Neural progenitor cell (in vitro differentiated cells): ENCODE measurements at regions not wholly inside any gene's neighbourhood (a gene's known extent, or its start where the extent isn't known, plus 50 kb on each side); places are given as distances from the start of the nearest gene placed in this dataset.

ENCODE experiments used
- DNase-seq: peaks from one replicate; pipeline ENCODE4 v3.0.0-alpha.2; 2016; ENCODE audit warnings: low spot score
- H2AFZ ChIP-seq: fragments of 200-600 bp; sonication (generic); replicated peaks from 2 replicates; pipeline ENCODE4 v1.6.1; 2016; ENCODE audit warnings: antibody characterized with exemption
- H3F3A ChIP-seq: fragments of 200-600 bp; sonication (generic); 2 replicates; pipeline ENCODE4 v1.6.1; 2016; ENCODE audit warnings: antibody characterized with exemption, low read depth
- H3K27ac ChIP-seq: fragments of 200-600 bp; sonication (generic); 2 replicates; pipeline ENCODE4 v1.5.1; 2016; ENCODE audit warnings: mild to moderate bottlenecking
- H3K27me3 ChIP-seq: fragments of 200-600 bp; sonication (generic); 2 replicates; pipeline ENCODE4 v1.6.1; 2016; ENCODE audit warnings: mild to moderate bottlenecking, moderate library complexity
- H3K36me3 ChIP-seq: fragments of 200-600 bp; sonication (generic); 2 replicates; pipeline ENCODE4 v1.5.1; 2016
- H3K4me1 ChIP-seq: fragments of 200-600 bp; sonication (generic); 2 replicates; pipeline ENCODE4 v1.6.1; 2016; ENCODE audit warnings: mixed run types
- H3K4me2 ChIP-seq: fragments of 200-600 bp; sonication (generic); 2 replicates; pipeline ENCODE4 v1.6.1; 2016
- H3K4me3 ChIP-seq: fragments of 200-600 bp; sonication (generic); 2 replicates; pipeline ENCODE4 v1.5.1; 2016
- H3K79me2 ChIP-seq: fragments of 200-600 bp; sonication (generic); 2 replicates; pipeline ENCODE4 v1.6.1; 2016; ENCODE audit warnings: low read depth
- H3K9ac ChIP-seq: fragments of 200-600 bp; sonication (generic); 2 replicates; pipeline ENCODE4 v1.6.1; 2016
- H3K9me3 ChIP-seq: fragments of 200-600 bp; sonication (generic); 2 replicates; pipeline ENCODE4 v1.5.1; 2016; ENCODE audit warnings: low read depth
- H4K20me1 ChIP-seq: fragments of 200-600 bp; sonication (generic); 2 replicates; pipeline ENCODE4 v1.6.1; 2016; ENCODE audit warnings: low read depth
- H3K27ac Mint-ChIP-seq: 3 replicates; pipeline ENCODE4 v1.8.0; 2021; ENCODE audit warnings: mixed read lengths
- H3K27me3 Mint-ChIP-seq: 2 replicates; pipeline ENCODE4 v1.8.0; 2022; ENCODE audit warnings: low read depth, mild to moderate bottlenecking, inconsistent platforms, moderate library complexity, mixed read lengths; ENCODE audit not compliant: insufficient read depth
- H3K36me3 Mint-ChIP-seq: 3 replicates; pipeline ENCODE4 v1.8.0; 2021; ENCODE audit warnings: mixed read lengths
- H3K4me1 Mint-ChIP-seq: 3 replicates; pipeline ENCODE4 v1.8.0; 2021; ENCODE audit warnings: mixed read lengths
- H3K4me3 Mint-ChIP-seq: 3 replicates; pipeline ENCODE4 v1.8.0; 2021; ENCODE audit warnings: mild to moderate bottlenecking, moderate library complexity, mixed read lengths
- H3K9me3 Mint-ChIP-seq: 3 replicates; pipeline ENCODE4 v1.8.0; 2020; ENCODE audit warnings: mixed read lengths
- EZH2 ChIP-seq: fragments of 200-600 bp; sonication (generic); IDR thresholded peaks from 2 replicates; pipeline ENCODE4 v1.6.1; 2017; ENCODE audit warnings: antibody characterized with exemption, mild to moderate bottlenecking, moderate library complexity
- EZH2phosphoT487 ChIP-seq: fragments of 200-600 bp; sonication (generic); IDR thresholded peaks from 2 replicates; pipeline ENCODE4 v1.6.1; 2017; ENCODE audit warnings: antibody characterized with exemption
- TF ChIP-seq, protein P1 (sequence below): fragments of 200-600 bp; sonication (generic); IDR thresholded peaks from 2 replicates; pipeline ENCODE4 v1.5.1; 2017; ENCODE audit warnings: antibody characterized with exemption, mild to moderate bottlenecking

- Mint-ChIP-seq H3K27ac (no peak overlapping the region), H3K9me3 (no peaks in the 10 kb centered on the region)
These were observed 424.0 kb upstream of the C2CD4B start for GRCh38 chr15:62588938-62589670.

GRCh38 chr15:62591842-62592838 is 427.1 kb upstream of the C2CD4B start:
- no peaks in the 10 kb centered on the region for H3K27me3 Mint-ChIP-seq
- H3K36me3 ChIP-seq: no peaks in the 10 kb centered on the region
- no peaks in the 10 kb centered on the region for H3K79me2 ChIP-seq
- DNase-seq: no peak
- no peaks in the 10 kb centered on the region for H3K4me1 Mint-ChIP-seq
- no peak overlapping the region for H3K27ac Mint-ChIP-seq
- H3K9me3 ChIP-seq: no peaks in the 10 kb centered on the region
- H3K27ac ChIP-seq: no peak overlapping the region
- H3K4me3 ChIP-seq: no peak overlapping the region
- no peak overlapping the region for H3K4me2 ChIP-seq
- H3K9ac ChIP-seq: no peak overlapping the region
- no peaks in the 10 kb centered on the region for H3F3A ChIP-seq
- H3K27me3 ChIP-seq: no peaks in the 10 kb centered on the region
- H3K36me3 Mint-ChIP-seq: peaks cover 2% of the 10 kb centered on the region
- H4K20me1 ChIP-seq: no peaks in the 10 kb centered on the region
- no peak for TF ChIP-seq EZH2phosphoT487
- TF ChIP-seq, protein P1, sequence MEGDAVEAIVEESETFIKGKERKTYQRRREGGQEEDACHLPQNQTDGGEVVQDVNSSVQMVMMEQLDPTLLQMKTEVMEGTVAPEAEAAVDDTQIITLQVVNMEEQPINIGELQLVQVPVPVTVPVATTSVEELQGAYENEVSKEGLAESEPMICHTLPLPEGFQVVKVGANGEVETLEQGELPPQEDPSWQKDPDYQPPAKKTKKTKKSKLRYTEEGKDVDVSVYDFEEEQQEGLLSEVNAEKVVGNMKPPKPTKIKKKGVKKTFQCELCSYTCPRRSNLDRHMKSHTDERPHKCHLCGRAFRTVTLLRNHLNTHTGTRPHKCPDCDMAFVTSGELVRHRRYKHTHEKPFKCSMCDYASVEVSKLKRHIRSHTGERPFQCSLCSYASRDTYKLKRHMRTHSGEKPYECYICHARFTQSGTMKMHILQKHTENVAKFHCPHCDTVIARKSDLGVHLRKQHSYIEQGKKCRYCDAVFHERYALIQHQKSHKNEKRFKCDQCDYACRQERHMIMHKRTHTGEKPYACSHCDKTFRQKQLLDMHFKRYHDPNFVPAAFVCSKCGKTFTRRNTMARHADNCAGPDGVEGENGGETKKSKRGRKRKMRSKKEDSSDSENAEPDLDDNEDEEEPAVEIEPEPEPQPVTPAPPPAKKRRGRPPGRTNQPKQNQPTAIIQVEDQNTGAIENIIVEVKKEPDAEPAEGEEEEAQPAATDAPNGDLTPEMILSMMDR: no peak
- TF ChIP-seq EZH2: no peak
- H2AFZ ChIP-seq: no peak overlapping the region
- H3K4me3 Mint-ChIP-seq: no peak overlapping the region
- no peaks in the 10 kb centered on the region for H3K9me3 Mint-ChIP-seq
- no peaks in the 10 kb centered on the region for H3K4me1 ChIP-seq

More at GRCh38 chr15:62588938-62589670, 424.0 kb upstream of the C2CD4B start:
- Mint-ChIP-seq H3K27me3 (no peaks in the 10 kb centered on the region), H3K4me3 (no peak overlapping the region), H3K4me1 (peaks cover 4% of the 10 kb centered on the region), H3K36me3 (peaks cover 2% of the 10 kb centered on the region)
- Histone ChIP-seq H2AFZ (no peak overlapping the region), H3K79me2 (no peaks in the 10 kb centered on the region), H3F3A (no peaks in the 10 kb centered on the region), H3K9ac (no peak overlapping the region), H3K36me3 (no peaks in the 10 kb centered on the region), H3K4me1 (peaks cover 14% of the 10 kb centered on the region), H3K9me3 (no peaks in the 10 kb centered on the region), H3K4me3 (no peak overlapping the region), H4K20me1 (no peaks in the 10 kb centered on the region), H3K27ac (no peak overlapping the region), H3K27me3 (no peaks in the 10 kb centered on the region), H3K4me2 (no peak overlapping the region)
- no peak for DNase-seq
- TF ChIP-seq EZH2: no peak
- TF ChIP-seq, protein P1: no peak
- TF ChIP-seq EZH2phosphoT487: no peak

DNA sequence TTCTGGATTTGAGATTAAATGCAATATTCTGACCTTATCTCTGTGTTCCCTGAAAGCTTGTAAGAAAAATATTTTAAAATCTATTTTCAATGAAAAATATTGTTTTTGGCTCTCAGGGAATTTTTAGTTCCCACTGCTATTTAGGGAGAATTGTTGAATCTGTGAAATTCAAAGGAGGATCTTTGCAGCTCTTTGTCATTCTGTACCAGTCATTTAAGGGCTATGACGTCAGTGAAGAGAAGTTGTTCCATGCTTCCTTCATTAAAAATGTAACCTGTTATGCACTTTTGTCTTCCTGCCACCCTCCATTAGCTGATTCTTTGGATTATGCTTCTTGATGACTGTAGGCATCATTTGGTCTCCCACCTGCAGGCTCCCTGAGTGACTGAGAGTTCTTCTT is 427.8 kb upstream of the C2CD4B start:
- Histone ChIP-seq H3F3A (no peaks in the 10 kb centered on the region), H3K9ac (no peak overlapping the region), H2AFZ (no peak overlapping the region), H3K4me1 (no peaks in the 10 kb centered on the region), H3K27ac (no peak overlapping the region), H4K20me1 (no peaks in the 10 kb centered on the region), H3K36me3 (no peaks in the 10 kb centered on the region), H3K79me2 (no peaks in the 10 kb centered on the region), H3K4me2 (no peak overlapping the region), H3K4me3 (no peak overlapping the region), H3K9me3 (no peaks in the 10 kb centered on the region), H3K27me3 (no peaks in the 10 kb centered on the region)
- Mint-ChIP-seq H3K27me3 (no peaks in the 10 kb centered on the region), H3K4me3 (no peak overlapping the region), H3K36me3 (peaks cover 2% of the 10 kb centered on the region), H3K9me3 (no peaks in the 10 kb centered on the region), H3K27ac (no peak overlapping the region), H3K4me1 (no peaks in the 10 kb centered on the region)
- TF ChIP-seq EZH2: no peak
- no peak for TF ChIP-seq EZH2phosphoT487
- TF ChIP-seq, protein P1: no peak
- DNase-seq: no peak
